NCI-H1417 (cell line): ENCODE measurements at regions not wholly inside any gene's neighbourhood (a gene's known extent, or its start where the extent isn't known, plus 50 kb on each side); places are given as distances from the start of the nearest gene placed in this dataset.

ENCODE experiments used
- DNase-seq, 3 experiments: peaks; one replicate each; lab custom pipeline; 2025; lab: John Stamatoyannopoulos, UW

- DNase-seq = peak; percentile 15 to 93 (median 75)
These were observed 580.5 kb downstream of the INSC start for GRCh38 chr11:15695096-15695721.

DNA sequence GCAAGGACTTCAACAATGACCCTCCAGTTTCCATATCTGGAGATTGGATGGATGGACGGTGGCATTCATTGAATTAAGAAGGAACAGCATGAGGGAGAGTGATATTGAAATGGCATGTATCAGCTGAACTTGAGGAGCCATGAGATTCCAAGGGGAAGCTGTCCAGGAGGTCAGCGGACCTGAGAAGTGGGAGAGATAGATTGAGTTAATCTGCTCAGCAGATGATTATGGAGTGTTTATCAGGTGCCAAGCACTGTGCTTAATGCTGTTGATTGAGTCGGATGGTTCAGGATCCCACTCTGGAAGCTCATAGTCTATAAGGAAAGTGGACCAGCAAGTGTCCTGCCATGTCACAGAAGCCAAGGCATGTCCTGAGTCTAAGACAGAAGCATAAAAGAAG lies 581.3 kb downstream of the INSC start:
- no peak for DNase-seq

DNA sequence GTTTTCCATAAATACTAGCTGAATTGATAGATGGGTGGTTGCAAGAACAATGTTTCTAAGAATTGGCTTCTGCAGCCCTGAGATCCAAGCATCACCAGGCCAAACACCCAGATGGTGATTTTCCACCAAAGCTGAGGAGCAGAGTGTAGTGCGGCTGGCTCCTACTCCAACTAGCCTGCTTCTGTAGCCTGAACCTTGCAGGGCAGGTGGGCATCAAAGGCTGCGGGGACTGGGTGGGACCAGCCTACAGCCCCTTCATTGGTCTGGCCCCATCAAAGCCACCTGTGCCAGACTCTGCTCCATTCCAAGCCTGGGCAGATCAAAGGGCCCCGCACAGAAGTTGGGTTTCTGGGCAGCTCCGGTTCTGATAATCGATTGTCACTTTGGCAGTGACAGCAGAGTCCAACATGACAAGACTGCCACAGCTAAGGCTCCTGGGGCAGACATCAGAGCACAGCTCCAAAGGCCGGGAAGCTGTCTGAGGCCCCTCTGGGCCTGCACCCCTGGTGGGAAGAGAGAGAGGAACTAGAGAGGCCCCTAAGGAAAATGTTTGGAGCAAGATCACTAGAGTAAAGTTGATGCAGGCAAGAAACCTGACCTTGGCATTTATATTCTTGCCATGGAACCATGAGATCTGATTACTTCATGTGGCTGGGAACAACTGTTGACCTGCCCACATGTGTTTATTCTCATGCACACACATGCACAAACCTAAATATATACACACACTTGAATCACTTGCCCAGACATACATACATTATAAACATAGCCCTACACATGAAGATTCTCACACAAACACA lies 582.9 kb downstream of the INSC start:
- DNase-seq = no peak

DNA sequence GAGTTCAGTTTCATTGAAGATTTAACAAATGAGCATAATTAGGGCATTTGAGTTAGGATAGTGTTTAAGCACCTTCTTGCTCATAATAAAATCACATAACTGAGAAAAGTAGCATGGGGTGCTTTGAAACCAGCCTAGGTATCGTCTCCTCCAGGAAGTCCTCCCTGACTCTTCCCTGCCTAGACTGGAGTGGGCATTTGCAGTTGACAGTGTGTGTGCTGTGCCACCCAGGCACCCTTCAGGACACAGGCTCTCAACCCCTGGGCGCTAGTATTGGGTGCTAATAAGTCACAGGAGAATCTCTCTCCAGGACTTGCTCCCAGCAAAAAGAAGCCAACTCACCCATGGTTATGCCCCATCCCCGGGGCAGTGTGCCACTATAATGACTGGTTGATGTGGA lies 584.1 kb downstream of the INSC start:
- DNase-seq = no peak

DNA sequence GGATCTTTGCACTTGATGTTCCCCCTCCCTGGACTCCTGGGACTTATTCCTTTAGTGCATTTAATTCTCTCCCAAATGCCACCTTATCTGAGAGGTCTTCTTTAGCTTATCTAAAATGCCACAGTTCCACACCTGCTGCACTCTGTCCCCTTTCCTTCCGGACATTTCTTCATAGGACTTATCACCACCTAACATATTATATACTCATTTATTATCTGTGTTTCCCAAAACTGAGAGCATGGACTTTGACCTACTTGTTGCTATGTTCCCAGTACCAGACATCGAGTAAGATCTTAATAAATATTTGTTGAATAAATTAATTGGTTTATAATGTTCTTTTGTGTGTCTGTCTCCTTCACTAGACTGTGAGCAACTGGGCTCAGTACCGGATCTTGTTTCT lies 585.3 kb downstream of the INSC start:
- DNase-seq = no peak

DNA sequence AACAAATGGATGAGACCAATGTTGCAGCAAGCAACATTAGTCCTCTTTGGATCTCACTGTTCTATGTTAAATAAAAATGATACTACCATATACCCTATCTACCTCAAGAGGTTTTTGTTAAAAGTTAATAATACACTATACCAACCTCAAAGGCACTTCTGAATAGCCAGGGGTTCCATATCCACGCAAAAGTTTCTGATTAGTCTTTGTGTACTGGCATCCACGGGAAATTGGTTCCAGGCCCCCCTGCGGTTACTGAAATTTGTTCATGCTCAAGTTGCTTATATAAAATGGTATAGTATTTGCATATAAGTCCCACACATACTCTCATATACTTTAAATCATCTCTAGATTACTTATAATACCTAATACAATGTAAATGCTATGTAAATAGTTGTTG lies 585.7 kb downstream of the INSC start:
- DNase-seq = no peak

GRCh38 chr11:15704064-15704463 lies 589.3 kb downstream of the INSC start:
- DNase-seq = no peak

DNA sequence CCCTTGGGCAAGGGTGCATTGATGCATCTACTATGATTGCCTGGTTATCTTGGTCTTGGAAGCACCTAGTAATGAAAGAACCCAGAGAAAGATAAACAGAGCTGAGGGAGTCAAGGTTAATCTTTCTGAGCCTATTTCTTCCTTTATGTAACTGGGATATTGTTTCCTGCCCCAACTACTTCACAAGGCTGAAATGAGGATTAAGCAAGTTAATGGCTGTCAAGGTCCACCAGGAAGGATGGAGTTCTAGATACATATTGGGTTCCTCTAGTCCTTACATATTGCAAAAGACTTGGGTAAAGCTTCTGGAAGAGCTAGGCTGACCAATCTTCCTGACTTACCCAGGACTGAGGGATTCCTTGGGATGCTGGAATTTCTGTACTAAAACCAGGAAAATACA lies 589.8 kb downstream of the INSC start:
- no peak for DNase-seq

GRCh38 chr11:15705891-15706290 lies 591.2 kb downstream of the INSC start:
- DNase-seq = no peak

GRCh38 chr11:15707194-15707593 lies 592.5 kb downstream of the INSC start:
- DNase-seq = peak in 2 of 3 experiments; percentile 37 to 72

- peak; percentile 40 to 81 (median 61) for DNase-seq
These were observed 593.2 kb downstream of the INSC start for GRCh38 chr11:15707971-15708370.

GRCh38 chr11:15710580-15711275 lies 596.0 kb downstream of the INSC start:
- peak in 1 of 3 experiments; percentile 92 for DNase-seq

- DNase-seq = no peak
These were observed 596.6 kb downstream of the INSC start for GRCh38 chr11:15711311-15711710.

GRCh38 chr11:15714641-15715399 lies 600.1 kb downstream of the INSC start:
- peak; percentile 79 to 99 (median 98) for DNase-seq

DNA sequence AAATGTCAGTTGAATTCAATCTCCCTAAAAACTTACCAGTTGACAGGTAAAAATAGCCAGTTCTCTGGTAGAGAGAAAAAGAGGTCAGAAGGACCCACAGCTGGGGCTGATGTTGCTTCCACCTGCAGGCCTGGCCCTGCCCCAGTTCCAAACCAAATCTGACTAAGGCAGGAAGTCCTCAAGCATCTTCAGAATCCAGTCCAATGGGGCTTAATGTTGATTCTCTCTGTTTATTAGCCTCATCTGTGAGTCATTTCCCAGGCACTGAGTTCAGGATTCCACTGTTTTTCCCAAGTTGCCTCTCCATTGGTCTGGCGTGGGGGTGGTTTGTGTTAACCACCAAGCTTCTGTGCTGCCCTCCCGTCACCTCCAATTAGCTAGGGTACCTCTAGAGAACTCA lies 601.8 kb downstream of the INSC start:
- DNase-seq = no peak

GRCh38 chr11:15720460-15720859 lies 605.7 kb downstream of the INSC start:
- DNase-seq = no peak

DNA sequence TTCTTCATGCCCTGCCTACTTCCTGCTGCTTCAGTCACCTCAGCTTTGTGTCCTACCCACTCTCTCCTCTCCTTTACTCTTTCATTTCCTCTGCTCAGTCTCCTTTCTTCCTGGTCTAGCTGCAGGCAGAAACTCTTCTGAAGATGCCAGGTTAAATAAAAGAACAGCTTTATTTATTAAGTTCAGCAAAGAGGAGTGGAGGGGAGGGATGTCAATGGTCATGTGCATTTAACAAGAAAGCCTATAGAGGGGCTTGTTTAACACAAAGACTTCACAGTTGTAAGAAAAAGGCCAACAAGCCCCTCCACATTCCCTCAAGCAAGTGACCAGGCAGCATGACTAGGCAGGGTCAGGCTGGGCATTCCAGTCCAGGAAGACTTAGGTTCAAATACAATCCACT lies 609.2 kb downstream of the INSC start:
- DNase-seq = no peak

GRCh38 chr11:15724601-15725000 lies 609.9 kb downstream of the INSC start:
- DNase-seq = no peak

DNA sequence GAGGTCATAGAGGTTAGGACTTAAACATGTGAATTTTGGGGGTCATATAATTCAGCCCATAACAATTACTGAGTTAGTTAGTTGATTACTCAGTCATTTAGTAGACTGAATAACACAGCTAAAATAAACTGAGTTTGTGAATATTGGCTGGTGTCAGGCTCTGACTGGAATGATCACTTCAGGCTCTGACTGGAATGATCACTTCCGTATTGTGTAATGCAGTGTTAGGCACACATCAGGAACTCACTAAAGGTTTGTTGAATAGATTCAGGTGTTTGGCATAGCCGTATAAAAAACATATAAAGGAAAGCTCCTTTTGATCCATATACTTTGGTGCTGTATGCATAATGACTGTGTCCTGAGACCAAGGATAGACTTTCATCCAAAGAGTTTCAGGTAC lies 610.5 kb downstream of the INSC start:
- no peak for DNase-seq

DNA sequence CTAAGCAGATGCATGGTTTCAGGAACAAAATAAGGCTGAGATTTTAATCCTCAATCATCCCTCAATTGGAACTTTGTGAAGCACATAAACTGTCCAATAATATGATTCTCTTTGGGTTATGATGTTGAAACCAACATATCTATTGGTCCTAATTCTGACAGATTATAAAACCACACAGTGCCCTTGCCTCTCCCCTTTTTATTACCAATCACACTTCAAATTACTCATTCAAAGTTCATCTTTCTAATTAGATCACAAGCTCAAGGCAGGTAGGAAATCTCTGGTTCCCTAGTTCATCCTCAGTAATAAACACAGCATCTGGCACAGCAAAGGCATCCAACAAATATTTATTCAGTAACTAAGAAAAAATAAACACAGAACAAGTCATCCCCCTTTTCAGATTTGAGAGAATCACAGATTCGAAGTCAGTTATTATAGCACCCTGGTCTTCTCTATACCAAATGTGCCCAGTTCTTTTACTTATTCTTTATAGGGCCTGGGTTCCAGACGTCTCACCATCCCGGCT lies 611.6 kb downstream of the INSC start:
- no peak for DNase-seq

GRCh38 chr11:15726893-15727519 lies 612.3 kb downstream of the INSC start:
- DNase-seq = no peak

- DNase-seq = no peak
These were observed 612.8 kb downstream of the INSC start for GRCh38 chr11:15727520-15727914.
